Caco-2 (cell line): ENCODE measurements at regions not wholly inside any gene's neighbourhood (a gene's known extent, or its start where the extent isn't known, plus 50 kb on each side); places are given as distances from the start of the nearest gene placed in this dataset.

Experiments used
- BruUV-seq: library from RNA; stranded (reverse); fragments of 400-500 nt; replicated peaks from 2 replicates; lab custom pipeline; 2021; lab: Mats Ljungman, UMichigan
- CTCF ChIA-PET: fragments of 300-600 bp; sonication (Branson Sonifier 250); formaldehyde crosslinking; loops from one replicate; lab custom pipeline; 2022; ENCODE audit warnings: antibody characterized with exemption; lab: Charles Lee
- POLR2A ChIA-PET: fragments of 300-600 bp; sonication (Branson Sonifier 250); formaldehyde crosslinking; loops from one replicate; lab custom pipeline; 2022; ENCODE audit warnings: antibody characterized with exemption; lab: Charles Lee
- DNase-seq, 2 experiments: peaks; one replicate each; pipeline versions ENCODE4 v3.0.0 to v3.0.0-alpha.2; 2020 to 2022
- H3K27me3 ChIP-seq: replicated peaks from 2 replicates; pipeline ENCODE4 v1.6.0; 2011; ENCODE audit warnings: low read length; ENCODE audit not compliant: control insufficient read depth, insufficient read depth
- H3K36me3 ChIP-seq: 2 replicates; pipeline ENCODE4 v1.5.1; 2011; ENCODE audit warnings: low read length; ENCODE audit not compliant: control insufficient read depth, insufficient read depth
- H3K4me1 ChIP-seq: fragments of 250-450 bp; sonication (Bioruptor Pico); 2 replicates; pipeline ENCODE4 v1.5.1; 2020; ENCODE audit warnings: mild to moderate bottlenecking
- H3K4me3 ChIP-seq: 2 replicates; pipeline ENCODE4 v1.5.1; 2011; ENCODE audit warnings: low read depth, mild to moderate bottlenecking, control low read depth, low read length
- H3K9me3 ChIP-seq: fragments of 250-450 bp; sonication (Bioruptor Pico); 2 replicates; pipeline ENCODE4 v1.5.1; 2020; ENCODE audit warnings: mild to moderate bottlenecking, moderate library complexity
- H3K27ac Mint-ChIP-seq: one replicate; pipeline ENCODE4 v1.8.0; 2022; ENCODE audit warnings: mixed read lengths; ENCODE audit not compliant: unreplicated experiment
- H3K27me3 Mint-ChIP-seq: one replicate; pipeline ENCODE4 v1.8.0; 2022; ENCODE audit warnings: mixed read lengths; ENCODE audit not compliant: insufficient read depth, unreplicated experiment
- H3K36me3 Mint-ChIP-seq: one replicate; pipeline ENCODE4 v1.8.0; 2022; ENCODE audit warnings: mild to moderate bottlenecking, mixed read lengths; ENCODE audit not compliant: insufficient read depth, unreplicated experiment
- H3K4me1 Mint-ChIP-seq: one replicate; pipeline ENCODE4 v1.8.0; 2022; ENCODE audit warnings: low read depth, mixed read lengths; ENCODE audit not compliant: unreplicated experiment
- H3K4me3 Mint-ChIP-seq: one replicate; pipeline ENCODE4 v1.8.0; 2022; ENCODE audit warnings: mild to moderate bottlenecking, moderate library complexity, mixed read lengths; ENCODE audit not compliant: unreplicated experiment
- H3K9me3 Mint-ChIP-seq: one replicate; pipeline ENCODE4 v1.8.0; 2022; ENCODE audit warnings: mixed read lengths; ENCODE audit not compliant: unreplicated experiment
- intact Hi-C: fragments of 100-400 bp; cut with micrococcal nuclease; formaldehyde crosslinking; loops from one replicate; pipeline ENCODE4 v1.10.0; 2022; ENCODE audit not compliant: unreplicated experiment
- TF ChIP-seq, protein P1 (sequence below), 2 experiments: fragments of 200-600 bp in 1 of 2; IDR thresholded peaks; 1 replicate in 1 of 2; 2 replicates in 1 of 2; pipeline versions ENCODE4 v1.5.1 to v1.8.0; 2011 to 2022; ENCODE audit warnings: antibody characterized with exemption in 1 of 2, control low read depth in 1 of 2, inconsistent platforms in 1 of 2, low read depth in 1 of 2, low read length in 1 of 2, mild to moderate bottlenecking in 1 of 2, moderate library complexity in 1 of 2; ENCODE audit not compliant: insufficient read depth in 1 of 2, severe bottlenecking in 1 of 2, unreplicated experiment in 1 of 2

DNA sequence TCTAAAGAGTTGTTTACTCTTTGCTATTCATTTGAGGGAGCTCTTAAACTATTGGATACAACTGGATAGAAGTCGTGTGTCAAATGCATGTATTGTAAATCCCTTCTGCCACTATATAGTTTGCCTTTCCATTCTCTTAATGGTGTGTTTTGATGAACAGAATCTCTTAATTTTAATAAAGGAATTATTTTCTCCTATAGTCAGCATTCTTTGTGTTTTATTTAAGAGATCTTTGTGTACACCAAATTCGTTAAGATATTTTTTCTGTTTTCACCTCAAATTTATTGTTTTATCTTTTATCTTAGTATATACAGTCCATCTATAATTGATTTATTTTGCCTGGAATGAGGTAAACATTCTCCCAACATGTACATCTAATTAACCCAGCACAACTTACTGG lies 551.5 kb upstream of the AGTR1 start:
- TF ChIP-seq, protein P1, sequence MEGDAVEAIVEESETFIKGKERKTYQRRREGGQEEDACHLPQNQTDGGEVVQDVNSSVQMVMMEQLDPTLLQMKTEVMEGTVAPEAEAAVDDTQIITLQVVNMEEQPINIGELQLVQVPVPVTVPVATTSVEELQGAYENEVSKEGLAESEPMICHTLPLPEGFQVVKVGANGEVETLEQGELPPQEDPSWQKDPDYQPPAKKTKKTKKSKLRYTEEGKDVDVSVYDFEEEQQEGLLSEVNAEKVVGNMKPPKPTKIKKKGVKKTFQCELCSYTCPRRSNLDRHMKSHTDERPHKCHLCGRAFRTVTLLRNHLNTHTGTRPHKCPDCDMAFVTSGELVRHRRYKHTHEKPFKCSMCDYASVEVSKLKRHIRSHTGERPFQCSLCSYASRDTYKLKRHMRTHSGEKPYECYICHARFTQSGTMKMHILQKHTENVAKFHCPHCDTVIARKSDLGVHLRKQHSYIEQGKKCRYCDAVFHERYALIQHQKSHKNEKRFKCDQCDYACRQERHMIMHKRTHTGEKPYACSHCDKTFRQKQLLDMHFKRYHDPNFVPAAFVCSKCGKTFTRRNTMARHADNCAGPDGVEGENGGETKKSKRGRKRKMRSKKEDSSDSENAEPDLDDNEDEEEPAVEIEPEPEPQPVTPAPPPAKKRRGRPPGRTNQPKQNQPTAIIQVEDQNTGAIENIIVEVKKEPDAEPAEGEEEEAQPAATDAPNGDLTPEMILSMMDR (IDR thresholded peaks at IDR 0.05; ENCODE audit: insufficient read depth in 1 of 2, low read depth in 1 of 2, low read length in 1 of 2, severe bottlenecking in 1 of 2, unreplicated experiment in 1 of 2) = no peak
- H3K4me1 ChIP-seq = no peaks in the 10 kb centered on the region
- POLR2A ChIA-PET = no interaction called here
- Mint-ChIP-seq H3K27ac (no peak overlapping the region), H3K27me3 (peaks cover 6% of the 10 kb centered on the region), H3K9me3 (no peaks in the 10 kb centered on the region), H3K4me1 (no peaks in the 10 kb centered on the region), H3K36me3 (no peaks in the 10 kb centered on the region), H3K4me3 (no peak overlapping the region)
- H3K9me3 ChIP-seq = no peaks in the 10 kb centered on the region
- no peak overlapping the region for H3K4me3 ChIP-seq
- CTCF ChIA-PET = no interaction called here
- intact Hi-C loops = no loop called here
- no peak for DNase-seq
- H3K36me3 ChIP-seq = no peaks in the 10 kb centered on the region
- H3K27me3 ChIP-seq = no peaks in the 10 kb centered on the region; the same call in 1 of the 2 replicates
- BruUV-seq = no TSS peak

DNA sequence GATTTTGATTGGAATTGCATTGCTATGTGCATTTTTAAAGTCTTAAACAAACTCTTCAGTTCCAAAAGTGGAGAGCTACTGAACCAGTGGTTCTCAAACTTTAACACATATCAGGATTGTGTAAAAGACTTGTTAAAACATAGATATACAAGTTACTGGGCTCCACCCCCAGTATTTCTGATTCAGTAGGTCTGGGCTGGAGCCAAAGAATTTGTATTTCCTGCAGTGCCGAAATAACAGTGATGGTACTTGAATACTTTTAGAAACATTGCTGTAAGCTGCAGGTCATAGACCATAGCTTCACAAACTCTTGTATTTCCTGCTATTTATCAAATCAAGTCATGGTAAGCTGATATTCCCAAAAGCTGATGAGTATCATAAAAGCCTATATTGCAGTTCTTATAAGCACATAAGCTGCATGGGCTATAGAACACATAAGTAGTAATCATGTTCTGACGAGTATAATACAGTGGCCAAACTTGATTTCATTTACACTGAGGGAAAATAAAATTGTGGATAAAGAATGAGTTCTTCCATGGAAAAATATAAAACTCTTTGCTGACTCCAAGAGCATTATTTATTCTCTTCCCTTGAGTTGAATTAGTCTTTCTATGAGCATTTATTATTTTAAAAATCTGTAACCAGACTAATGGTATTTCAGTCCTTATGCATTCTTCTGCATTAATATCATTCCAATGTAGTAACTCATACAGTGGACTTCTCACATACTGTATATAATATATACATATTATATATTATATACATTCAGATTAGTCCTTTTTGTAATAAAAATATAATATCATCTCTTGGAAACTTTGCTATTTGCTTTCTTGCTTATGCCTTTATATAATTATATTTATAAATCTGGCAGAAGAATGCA lies 550.5 kb upstream of the AGTR1 start:
- POLR2A ChIA-PET = no interaction called here
- Mint-ChIP-seq H3K36me3 (no peaks in the 10 kb centered on the region), H3K4me3 (no peak overlapping the region), H3K9me3 (no peaks in the 10 kb centered on the region), H3K27ac (no peak overlapping the region), H3K4me1 (no peaks in the 10 kb centered on the region), H3K27me3 (peaks cover 6% of the 10 kb centered on the region)
- Histone ChIP-seq H3K27me3 (no peaks in the 10 kb centered on the region; the same call in 1 of the 2 replicates), H3K4me3 (no peak overlapping the region), H3K36me3 (no peaks in the 10 kb centered on the region), H3K4me1 (no peaks in the 10 kb centered on the region), H3K9me3 (no peaks in the 10 kb centered on the region)
- CTCF ChIA-PET = no interaction called here
- no peak for DNase-seq
- no TSS peak for BruUV-seq
- intact Hi-C loops = no loop called here
- TF ChIP-seq, protein P1 (IDR thresholded peaks at IDR 0.05; ENCODE audit: insufficient read depth in 1 of 2, low read depth in 1 of 2, low read length in 1 of 2, severe bottlenecking in 1 of 2, unreplicated experiment in 1 of 2) = no peak

DNA sequence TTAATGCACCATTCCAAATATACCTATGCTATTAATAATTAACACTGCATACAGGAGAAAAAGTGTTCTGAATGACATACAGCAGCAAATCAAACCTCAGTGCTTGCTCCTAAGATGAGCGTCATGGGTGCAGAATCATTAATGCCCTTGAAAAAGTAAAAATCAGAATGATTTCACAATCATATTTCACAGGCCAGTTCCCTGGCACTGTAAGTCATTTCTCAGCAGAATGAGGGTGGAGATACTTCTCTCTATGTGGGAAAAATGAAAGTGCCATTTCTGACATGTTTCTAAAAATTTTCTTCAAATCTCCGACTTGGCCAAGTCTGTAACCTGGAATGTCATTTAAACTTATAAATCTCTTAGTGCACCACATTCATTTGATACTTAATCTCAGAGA lies 549.8 kb upstream of the AGTR1 start:
- POLR2A ChIA-PET = no interaction called here
- TF ChIP-seq, protein P1 (IDR thresholded peaks at IDR 0.05; ENCODE audit: insufficient read depth in 1 of 2, low read depth in 1 of 2, low read length in 1 of 2, severe bottlenecking in 1 of 2, unreplicated experiment in 1 of 2) = no peak

More for the DNA sequence above, 549.8 kb upstream of the AGTR1 start:
- Mint-ChIP-seq H3K27me3 (peaks cover 6% of the 10 kb centered on the region), H3K4me1 (no peaks in the 10 kb centered on the region), H3K4me3 (no peak overlapping the region), H3K27ac (no peak overlapping the region), H3K36me3 (no peaks in the 10 kb centered on the region), H3K9me3 (no peaks in the 10 kb centered on the region)
- Histone ChIP-seq H3K36me3 (no peaks in the 10 kb centered on the region), H3K4me3 (no peak overlapping the region), H3K4me1 (no peaks in the 10 kb centered on the region), H3K27me3 (no peaks in the 10 kb centered on the region; the same call in 1 of the 2 replicates), H3K9me3 (no peaks in the 10 kb centered on the region)
- intact Hi-C loops = no loop called here
- BruUV-seq = no TSS peak
- CTCF ChIA-PET = no interaction called here
- DNase-seq = no peak
